Activated naive CD8-positive, alpha-beta T cell treated with anti-CD3 and anti-CD28 coated beads, Interleukin-2, amount 50 U/mL, for 16 hours (primary cell): ENCODE measurements at regions not wholly inside any gene's neighbourhood (a gene's known extent, or its start where the extent isn't known, plus 50 kb on each side); places are given as distances from the start of the nearest gene placed in this dataset.
"Not testable (repeated sequence)": the region's sequence is repeated elsewhere in the genome, so short reads cannot be mapped to it uniquely, and the experiment has no call there.

ENCODE experiments used
- DNase-seq: peaks from one replicate; pipeline ENCODE4 v3.0.0-alpha.2; 2020; ENCODE audit warnings: low read depth, low spot score

GRCh38 chr15:77862651-77863104 lies 214.8 kb downstream of the TBC1D2B start:
- DNase-seq = no peak

- DNase-seq = not testable (repeated sequence)
Measured at GRCh38 chr15:77861997-77862635, 215.4 kb downstream of the TBC1D2B start.

GRCh38 chr15:77860071-77860691 lies 217.3 kb downstream of the TBC1D2B start:
- DNase-seq = no peak

- DNase-seq = no peak
Measured at GRCh38 chr15:77859491-77860060, 217.9 kb downstream of the TBC1D2B start.

GRCh38 chr15:77858792-77859490 lies 218.6 kb downstream of the TBC1D2B start:
- DNase-seq = no peak

- no peak for DNase-seq
Measured at GRCh38 chr15:77857419-77857818, 220.1 kb downstream of the TBC1D2B start.

GRCh38 chr15:77856705-77857346 lies 220.7 kb downstream of the TBC1D2B start:
- no peak for DNase-seq

- DNase-seq = no peak
Measured at GRCh38 chr15:77855871-77856270, 221.6 kb downstream of the TBC1D2B start.

GRCh38 chr15:77854980-77855379 lies 222.3 kb upstream of the LINGO1 start:
- DNase-seq = no peak

- DNase-seq = no peak
Measured at GRCh38 chr15:77853910-77854309, 221.2 kb upstream of the LINGO1 start.

GRCh38 chr15:77853008-77853328 lies 220.3 kb upstream of the LINGO1 start:
- no peak for DNase-seq

- no peak for DNase-seq
Measured at GRCh38 chr15:77852241-77853007, 219.7 kb upstream of the LINGO1 start.

- no peak for DNase-seq
Measured at GRCh38 chr15:77851691-77852090, 219.0 kb upstream of the LINGO1 start.

- DNase-seq = no peak
Measured at GRCh38 chr15:77851086-77851485, 218.4 kb upstream of the LINGO1 start.

- no peak for DNase-seq
Measured at GRCh38 chr15:77846986-77847385, 214.3 kb upstream of the LINGO1 start.

- DNase-seq = no peak
Measured at GRCh38 chr15:77846360-77846759, 213.6 kb upstream of the LINGO1 start.

- no peak for DNase-seq
Measured at GRCh38 chr15:77844798-77845446, 212.2 kb upstream of the LINGO1 start.

- DNase-seq = no peak
Measured at GRCh38 chr15:77843546-77843945, 210.8 kb upstream of the LINGO1 start.

- no peak for DNase-seq
Measured at GRCh38 chr15:77840991-77841775, 208.5 kb upstream of the LINGO1 start.
